Peyer's patch (tissue), 4 donors: ENCODE measurements at regions not wholly inside any gene's neighbourhood (a gene's known extent, or its start where the extent isn't known, plus 50 kb on each side); places are given as distances from the start of the nearest gene placed in this dataset.

Source experiments
- CTCF ChIP-seq, 6 experiments: fragments of 450-650 bp in 4 of 6; fragments of 200-600 bp in 2 of 6; sonication (generic) in 1 of 6; IDR thresholded peaks; one replicate each; pipeline ENCODE4 v1.5.1; 2017 to 2019; ENCODE audit warnings: antibody characterized with exemption in 6 of 6, mild to moderate bottlenecking in 3 of 6, moderate library complexity in 1 of 6
- POLR2A ChIP-seq, 2 donors: fragments of 450-650 bp; IDR thresholded peaks; one replicate each; pipeline ENCODE4 v1.5.1; 2017; ENCODE audit warnings: antibody characterized with exemption in 2 of 2, mild to moderate bottlenecking in 2 of 2, moderate library complexity in 2 of 2

GRCh38 chr4:153148791-153149190, 55.5 kb upstream of the TRIM2 start:
- TF ChIP-seq CTCF (IDR thresholded peaks at IDR 0.05) (no peak), POLR2A (IDR thresholded peaks at IDR 0.05) (no peak)
